IMR-90 (cell line): ENCODE measurements at regions not wholly inside any gene's neighbourhood (a gene's known extent, or its start where the extent isn't known, plus 50 kb on each side); places are given as distances from the start of the nearest gene placed in this dataset.

Source experiments
- ATAC-seq: fragments of 200-7000 bp; cut with Tn5 transposase; 2 replicates; pipeline ENCODE4 v1.9.1; 2020; ENCODE audit warnings: low read depth, mild to moderate bottlenecking, moderate library complexity
- BruUV-seq: library from RNA; stranded (reverse); fragments of 400-500 nt; replicated peaks from 2 replicates; lab custom pipeline; 2021; lab: Mats Ljungman, UMichigan
- CTCF ChIA-PET: fragments of 300-600 bp; formaldehyde crosslinking; extraction: SDS; loops from one replicate; lab custom pipeline; 2021; ENCODE audit warnings: antibody characterized with exemption; lab: Yijun Ruan, JAX
- POLR2A ChIA-PET: fragments of 300-600 bp; sonication (Branson Sonifier 250); formaldehyde crosslinking; loops from one replicate; lab custom pipeline; 2022; ENCODE audit warnings: antibody characterized with exemption; ENCODE audit not compliant: unreplicated experiment; lab: Charles Lee
- DNase-seq: peaks from one replicate; pipeline ENCODE4 v3.0.0; 2013
- H2AFZ ChIP-seq: replicated peaks from 2 replicates; pipeline ENCODE3; 2013; ENCODE audit warnings: low read length, mild to moderate bottlenecking; ENCODE audit not compliant: poor library complexity
- H2AK5ac ChIP-seq: 2 replicates; pipeline ENCODE4 v1.6.1; 2013; ENCODE audit warnings: low read depth, low read length, inconsistent platforms
- H2AK9ac ChIP-seq: replicated peaks from 2 replicates; pipeline ENCODE3; 2013; ENCODE audit warnings: mild to moderate bottlenecking, low read depth, low read length, moderate library complexity; ENCODE audit not compliant: poor library complexity
- H2BK120ac ChIP-seq: 2 replicates; pipeline ENCODE4 v1.6.1; 2013; ENCODE audit warnings: low read depth, low read length, inconsistent platforms
- H2BK15ac ChIP-seq: 3 replicates; pipeline ENCODE4 v1.6.1; 2013; ENCODE audit warnings: low read depth, low read length, inconsistent platforms
- H2BK20ac ChIP-seq: 2 replicates; pipeline ENCODE4 v1.6.1; 2013; ENCODE audit warnings: low read depth, mild to moderate bottlenecking, inconsistent platforms, low read length, moderate library complexity
- H2BK5ac ChIP-seq: 2 replicates; pipeline ENCODE4 v1.6.1; 2013; ENCODE audit warnings: mild to moderate bottlenecking, low read depth, low read length, inconsistent platforms; ENCODE audit not compliant: poor library complexity, severe bottlenecking
- H3K14ac ChIP-seq: replicated peaks from 2 replicates; pipeline ENCODE4 v1.6.1; 2013; ENCODE audit warnings: low read depth, low read length, inconsistent platforms
- H3K18ac ChIP-seq: 2 replicates; pipeline ENCODE4 v1.6.1; 2013; ENCODE audit warnings: low read depth, low read length, control low read depth
- H3K23ac ChIP-seq: 2 replicates; pipeline ENCODE4 v1.6.1; 2013; ENCODE audit warnings: low read depth, low read length, inconsistent platforms
- H3K27ac ChIP-seq: 2 replicates; pipeline ENCODE4 v1.5.1; 2013; ENCODE audit warnings: mild to moderate bottlenecking, control low read depth, low read length; ENCODE audit not compliant: insufficient read depth
- H3K27me3 ChIP-seq: 2 replicates; pipeline ENCODE4 v1.6.1; 2013; ENCODE audit warnings: low read length; ENCODE audit not compliant: control insufficient read depth, insufficient read depth
- H3K36me3 ChIP-seq: 2 replicates; pipeline ENCODE4 v1.6.1; 2013; ENCODE audit warnings: low read length, mixed read lengths; ENCODE audit not compliant: control insufficient read depth, insufficient read depth
- H3K4ac ChIP-seq: 2 replicates; pipeline ENCODE4 v1.6.1; 2013; ENCODE audit warnings: low read depth, low read length, inconsistent platforms
- H3K4me1 ChIP-seq: 2 replicates; pipeline ENCODE4 v1.6.1; 2013; ENCODE audit warnings: low read length, mixed read lengths; ENCODE audit not compliant: control insufficient read depth, insufficient read depth
- H3K4me2 ChIP-seq: 2 replicates; pipeline ENCODE4 v1.6.1; 2013; ENCODE audit warnings: low read depth, mild to moderate bottlenecking, control low read depth, low read length, moderate library complexity
- H3K4me3 ChIP-seq: 2 replicates; pipeline ENCODE4 v1.5.1; 2013; ENCODE audit warnings: low read depth, mild to moderate bottlenecking, control low read depth, low read length, moderate library complexity; ENCODE audit not compliant: insufficient read depth
- H3K56ac ChIP-seq: 2 replicates; pipeline ENCODE4 v1.6.1; 2013; ENCODE audit warnings: low read length, inconsistent platforms; ENCODE audit not compliant: insufficient read depth; ENCODE audit errors: extremely low read depth
- H3K79me1 ChIP-seq, 2 experiments: 2 replicates each; pipeline ENCODE4 v1.6.1; 2013; ENCODE audit warnings: low read length in 2 of 2, inconsistent platforms in 1 of 2, low read depth in 1 of 2
- H3K9ac ChIP-seq: 2 replicates; pipeline ENCODE4 v1.6.1; 2013; ENCODE audit warnings: low read depth, low read length, control low read depth
- H3K9me1 ChIP-seq: 2 replicates; pipeline ENCODE4 v1.6.1; 2013; ENCODE audit warnings: low read length, inconsistent platforms; ENCODE audit not compliant: insufficient read depth
- H3K9me3 ChIP-seq: 2 replicates; pipeline ENCODE4 v1.6.1; 2013; ENCODE audit warnings: low read length; ENCODE audit not compliant: control insufficient read depth, insufficient read depth
- H4K20me1 ChIP-seq: 2 replicates; pipeline ENCODE4 v1.6.1; 2013; ENCODE audit warnings: low read length, inconsistent platforms; ENCODE audit not compliant: insufficient read depth
- H4K5ac ChIP-seq: 2 replicates; pipeline ENCODE4 v1.6.1; 2013; ENCODE audit warnings: mild to moderate bottlenecking, low read depth, low read length, control low read depth
- H4K8ac ChIP-seq, 2 experiments: 2 replicates each; pipeline ENCODE4 v1.6.1; 2013; ENCODE audit warnings: low read depth in 2 of 2, low read length in 2 of 2, control low read depth in 1 of 2, inconsistent platforms in 1 of 2
- H4K91ac ChIP-seq: 2 replicates; pipeline ENCODE4 v1.6.1; 2013; ENCODE audit warnings: low read depth, low read length, inconsistent platforms; ENCODE audit not compliant: insufficient read depth
- CTCF ChIP-seq: conservative IDR thresholded peaks from 2 replicates; pipeline ENCODE4 v1.5.1; 2012; ENCODE audit warnings: mild to moderate bottlenecking, low read depth, low read length, improper control_type of control experiment
- FOS ChIP-seq: fragments of 150-350 bp; IDR thresholded peaks from 2 replicates; pipeline ENCODE4 v1.6.1; 2016; ENCODE audit warnings: low read depth, low read length
- MXI1 ChIP-seq: IDR thresholded peaks from 2 replicates; pipeline ENCODE4 v1.6.1; 2012; ENCODE audit warnings: low read depth, mild to moderate bottlenecking, low read length, moderate library complexity, borderline replicate concordance
- NFE2L2 ChIP-seq: fragments of 150-350 bp; IDR thresholded peaks from 2 replicates; pipeline ENCODE4 v1.6.1; 2016; ENCODE audit warnings: low read depth, mild to moderate bottlenecking, low read length
- RAD21 ChIP-seq: IDR thresholded peaks from 2 replicates; pipeline ENCODE4 v1.6.1; 2012; ENCODE audit warnings: low read length, improper control_type of control experiment
- SMC3 ChIP-seq: fragments of 150-350 bp; IDR thresholded peaks from 2 replicates; pipeline ENCODE4 v1.6.1; 2016; ENCODE audit warnings: low read depth, mild to moderate bottlenecking, antibody characterized with exemption, low read length, moderate library complexity
- USF2 ChIP-seq: fragments of 150-350 bp; IDR thresholded peaks from 2 replicates; pipeline ENCODE4 v1.6.1; 2017; ENCODE audit warnings: mild to moderate bottlenecking, antibody characterized with exemption, low read length, low read depth
- WGBS, 2 experiments: methylation state at CpG; one replicate each; pipeline versions ENCODE4 v1.1.5 to v1.1.7; 2013; ENCODE audit warnings: missing lambda C conversion rate in 2 of 2; ENCODE audit not compliant: insufficient read length in 1 of 2; ENCODE audit errors: extremely low coverage in 2 of 2; 5-methylcytosine and 5-hydroxymethylcytosine counted together
- dilution Hi-C: fragments of 300-500 bp; cut with HindIII; formaldehyde crosslinking; loops from one replicate; pipeline ENCODE4 v1.14.3; 2018; ENCODE audit warnings: low sequenced_read_pairs; ENCODE audit not compliant: unreplicated experiment
- in situ Hi-C: fragments of 300-500 bp; cut with MboI; formaldehyde crosslinking; loops from 3 replicates; pipeline ENCODE4 v1.14.3; 2019; ENCODE audit warnings: low sequenced_read_pairs, inconsistent platforms, mixed read lengths
- intact Hi-C: fragments of 100-400 bp; cut with micrococcal nuclease; formaldehyde crosslinking; loops from 2 replicates; pipeline ENCODE4 v1.10.0; 2022

DNA sequence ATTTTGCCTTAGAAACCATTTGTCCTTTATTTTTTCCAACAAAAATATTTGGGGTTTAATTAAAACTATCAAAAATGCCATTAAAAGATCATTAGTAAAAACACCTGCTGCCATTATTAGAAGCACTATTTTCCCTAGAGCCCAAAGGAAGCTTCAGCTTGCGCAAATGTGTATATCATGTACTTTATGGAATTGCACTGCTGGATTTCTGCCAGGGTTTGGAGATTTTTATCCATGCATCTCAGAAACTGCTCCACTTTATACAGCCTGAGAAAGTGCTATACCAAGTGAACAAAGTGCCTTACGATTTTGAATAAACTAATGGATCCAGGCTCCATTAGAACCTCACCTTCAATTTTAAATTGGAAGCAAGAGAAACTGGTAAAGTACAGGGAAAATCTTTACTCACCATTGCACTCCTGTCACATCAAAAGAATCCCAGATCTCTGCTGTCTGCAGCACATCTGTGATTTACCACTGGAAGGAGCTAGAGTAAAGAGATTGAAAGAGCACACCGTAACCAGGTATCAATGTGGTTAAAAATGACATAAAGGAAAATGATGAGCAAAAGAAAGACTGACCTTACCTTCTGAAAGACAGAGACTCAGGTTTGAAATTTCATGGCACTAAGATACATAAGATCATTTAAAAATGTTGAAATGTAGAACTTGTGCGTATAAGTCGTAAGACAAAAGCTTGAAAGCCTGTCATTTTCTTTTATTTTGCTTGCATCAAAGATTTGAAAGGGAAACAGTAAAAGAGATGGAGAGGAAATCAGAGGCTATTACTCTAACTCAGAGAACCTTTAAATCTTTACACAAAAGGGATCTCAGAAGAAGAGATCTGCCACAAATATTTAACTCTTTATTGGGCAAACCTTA, 678.1 kb upstream of the GOT2 start:
- Histone ChIP-seq H3K14ac (no peak overlapping the region), H3K23ac (no peak overlapping the region), H3K79me1 (no peaks in the 10 kb centered on the region), H3K4me2 (no peak overlapping the region), H3K4ac (no peak overlapping the region), H4K91ac (no peak overlapping the region), H3K36me3 (no peaks in the 10 kb centered on the region), H2BK15ac (no peak overlapping the region), H3K9me1 (no peaks in the 10 kb centered on the region), H2BK20ac (no peak overlapping the region), H4K20me1 (no peaks in the 10 kb centered on the region), H3K56ac (no peak overlapping the region), H3K4me3 (no peak overlapping the region), H3K18ac (no peak overlapping the region), H4K8ac (no peak overlapping the region), H3K9ac (no peak overlapping the region), H3K4me1 (no peaks in the 10 kb centered on the region), H4K5ac (no peak overlapping the region), H2BK5ac (no peak overlapping the region), H3K27me3 (no peaks in the 10 kb centered on the region), H2AFZ (no peak overlapping the region), H3K27ac (no peak overlapping the region), H2AK5ac (no peak overlapping the region), H2BK120ac (no peak overlapping the region), H3K9me3 (no peaks in the 10 kb centered on the region), H2AK9ac (no peak overlapping the region)
- dilution Hi-C loops (no loop called here), in situ Hi-C loops (no loop called here), intact Hi-C loops (loop anchor here (2.0 kb wide), 1 partner anchor 791 kb away; no protein-coding TSS in a partner anchor)
- no CpG with 5 or more reads among the region's 5 CpGs for WGBS, 2 experiments
- ChIA-PET POLR2A (interaction anchor here (0.6 kb wide), 1 partner anchor 509 kb away, joined by 3 read pairs; no protein-coding TSS in a partner anchor), CTCF (interaction anchor here (0.6 to 1.0 kb wide), 3 partner anchors 597 to 1087 kb away, joined by 3 read pairs; no protein-coding TSS in a partner anchor)
- no TSS peak for BruUV-seq
- ATAC-seq, result no peak
- TF ChIP-seq NFE2L2 (no peak), RAD21 (peak; percentile 68), MXI1 (no peak), USF2 (no peak), CTCF (peak; percentile 54), SMC3 (peak; percentile 47), FOS (no peak)
- DNase-seq, result peak; percentile 30
